KMS-11 (cell line): ENCODE measurements at regions not wholly inside any gene's neighbourhood (a gene's known extent, or its start where the extent isn't known, plus 50 kb on each side); places are given as distances from the start of the nearest gene placed in this dataset.

Source experiments
- H2AFZ ChIP-seq: fragments of 200-600 bp; sonication (generic); 2 replicates; pipeline ENCODE4 v1.6.1; 2016; ENCODE audit warnings: antibody characterized with exemption, mixed run types, low read depth
- H3K27ac ChIP-seq: fragments of 200-600 bp; sonication (generic); 2 replicates; pipeline ENCODE4 v1.6.1; 2016; ENCODE audit warnings: mild to moderate bottlenecking, mixed run types
- H3K27me3 ChIP-seq: fragments of 200-600 bp; sonication (generic); 2 replicates; pipeline ENCODE4 v1.6.1; 2017; ENCODE audit warnings: mild to moderate bottlenecking, low read depth, mixed run types, moderate library complexity; ENCODE audit not compliant: insufficient read depth
- H3K36me3 ChIP-seq: fragments of 200-600 bp; sonication (generic); 2 replicates; pipeline ENCODE4 v1.6.1; 2017; ENCODE audit warnings: mild to moderate bottlenecking, mixed run types; ENCODE audit not compliant: insufficient read depth
- H3K4me1 ChIP-seq: fragments of 200-600 bp; sonication (generic); 2 replicates; pipeline ENCODE4 v1.6.1; 2016; ENCODE audit warnings: mild to moderate bottlenecking, low read depth, mixed run types; ENCODE audit not compliant: poor library complexity, severe bottlenecking
- H3K4me2 ChIP-seq: fragments of 200-600 bp; sonication (generic); 2 replicates; pipeline ENCODE4 v1.7.0; 2016; ENCODE audit warnings: mild to moderate bottlenecking, mixed run types
- H3K4me3 ChIP-seq: fragments of 200-600 bp; sonication (generic); IDR thresholded peaks from 2 replicates; pipeline ENCODE4 v1.6.1; 2017; ENCODE audit warnings: low read depth, low read length, mixed read lengths; ENCODE audit not compliant: insufficient read depth
- H3K79me2 ChIP-seq: fragments of 200-600 bp; sonication (generic); 2 replicates; pipeline ENCODE4 v1.6.1; 2016; ENCODE audit warnings: low read depth, mixed run types; ENCODE audit not compliant: insufficient read depth
- H3K9ac ChIP-seq: fragments of 200-600 bp; sonication (generic); 2 replicates; pipeline ENCODE4 v1.6.1; 2016; ENCODE audit warnings: mild to moderate bottlenecking, mixed run types
- H4K20me1 ChIP-seq: fragments of 200-600 bp; sonication (generic); 2 replicates; pipeline ENCODE4 v1.6.1; 2016; ENCODE audit warnings: mild to moderate bottlenecking, mixed run types; ENCODE audit not compliant: insufficient read depth
- TF ChIP-seq, protein P1 (sequence below): fragments of 200-600 bp; sonication (generic); conservative IDR thresholded peaks from 2 replicates; pipeline ENCODE4 v1.6.1; 2017; ENCODE audit warnings: low read depth, mild to moderate bottlenecking, antibody characterized with exemption, low read length, moderate library complexity, mixed read lengths

- H3K27ac ChIP-seq, result no peak overlapping the region
Measured at GRCh38 chr4:10173754-10174749, 57.5 kb upstream of the WDR1 start.

GRCh38 chr4:10173037-10173753, 56.6 kb upstream of the WDR1 start:
- no peak overlapping the region for H3K9ac ChIP-seq
- no peak overlapping the region for H3K4me3 ChIP-seq
- H3K79me2 ChIP-seq, result no peaks in the 10 kb centered on the region
- TF ChIP-seq, protein P1, sequence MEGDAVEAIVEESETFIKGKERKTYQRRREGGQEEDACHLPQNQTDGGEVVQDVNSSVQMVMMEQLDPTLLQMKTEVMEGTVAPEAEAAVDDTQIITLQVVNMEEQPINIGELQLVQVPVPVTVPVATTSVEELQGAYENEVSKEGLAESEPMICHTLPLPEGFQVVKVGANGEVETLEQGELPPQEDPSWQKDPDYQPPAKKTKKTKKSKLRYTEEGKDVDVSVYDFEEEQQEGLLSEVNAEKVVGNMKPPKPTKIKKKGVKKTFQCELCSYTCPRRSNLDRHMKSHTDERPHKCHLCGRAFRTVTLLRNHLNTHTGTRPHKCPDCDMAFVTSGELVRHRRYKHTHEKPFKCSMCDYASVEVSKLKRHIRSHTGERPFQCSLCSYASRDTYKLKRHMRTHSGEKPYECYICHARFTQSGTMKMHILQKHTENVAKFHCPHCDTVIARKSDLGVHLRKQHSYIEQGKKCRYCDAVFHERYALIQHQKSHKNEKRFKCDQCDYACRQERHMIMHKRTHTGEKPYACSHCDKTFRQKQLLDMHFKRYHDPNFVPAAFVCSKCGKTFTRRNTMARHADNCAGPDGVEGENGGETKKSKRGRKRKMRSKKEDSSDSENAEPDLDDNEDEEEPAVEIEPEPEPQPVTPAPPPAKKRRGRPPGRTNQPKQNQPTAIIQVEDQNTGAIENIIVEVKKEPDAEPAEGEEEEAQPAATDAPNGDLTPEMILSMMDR, result no peak
- no peak overlapping the region for H3K4me2 ChIP-seq
- H3K4me1 ChIP-seq, result no peaks in the 10 kb centered on the region
- no peak overlapping the region for H2AFZ ChIP-seq
- H3K27me3 ChIP-seq, result no peaks in the 10 kb centered on the region
- no peaks in the 10 kb centered on the region for H3K36me3 ChIP-seq
- no peak overlapping the region for H3K27ac ChIP-seq
- H4K20me1 ChIP-seq, result no peaks in the 10 kb centered on the region

More at GRCh38 chr4:10173754-10174749, 57.5 kb upstream of the WDR1 start:
- Histone ChIP-seq H4K20me1 (no peaks in the 10 kb centered on the region), H3K27me3 (no peaks in the 10 kb centered on the region), H2AFZ (no peak overlapping the region), H3K4me1 (no peaks in the 10 kb centered on the region), H3K4me2 (no peak overlapping the region), H3K79me2 (no peaks in the 10 kb centered on the region), H3K4me3 (no peak overlapping the region), H3K36me3 (no peaks in the 10 kb centered on the region), H3K9ac (no peak overlapping the region)
- TF ChIP-seq, protein P1, result no peak

- no peak overlapping the region for H3K4me2 ChIP-seq
- H3K4me1 ChIP-seq, result no peaks in the 10 kb centered on the region
- H3K27me3 ChIP-seq, result no peaks in the 10 kb centered on the region
- no peak overlapping the region for H3K4me3 ChIP-seq
- H3K9ac ChIP-seq, result no peak overlapping the region
- H3K27ac ChIP-seq, result no peak overlapping the region
- no peaks in the 10 kb centered on the region for H3K36me3 ChIP-seq
- no peak overlapping the region for H2AFZ ChIP-seq
- TF ChIP-seq, protein P1, result no peak
- H3K79me2 ChIP-seq, result no peaks in the 10 kb centered on the region
- no peaks in the 10 kb centered on the region for H4K20me1 ChIP-seq
Measured at GRCh38 chr4:10172278-10172921, 55.8 kb upstream of the WDR1 start.

DNA sequence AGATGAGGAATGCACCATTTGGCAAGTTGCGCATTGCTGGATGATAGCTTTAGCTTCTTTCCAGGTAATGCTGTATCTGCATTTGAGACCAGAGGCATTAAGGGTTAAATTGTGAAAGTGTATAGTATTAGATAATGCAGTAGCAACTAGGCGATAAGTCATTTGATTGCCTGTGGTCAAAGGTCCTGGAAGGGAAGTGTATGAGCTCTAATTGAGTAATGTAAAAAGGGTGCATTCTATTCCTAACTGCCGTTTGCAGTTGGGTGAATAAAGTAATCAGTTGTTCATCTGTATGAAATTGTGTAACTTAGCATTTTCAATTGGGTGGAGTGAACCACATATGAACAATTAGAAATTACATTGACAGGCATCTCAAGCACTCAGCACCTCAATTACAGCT, 54.5 kb upstream of the WDR1 start:
- H3K79me2 ChIP-seq, result no peaks in the 10 kb centered on the region
- H2AFZ ChIP-seq, result no peak overlapping the region
- no peak overlapping the region for H3K27ac ChIP-seq
- no peak overlapping the region for H3K4me2 ChIP-seq
- no peaks in the 10 kb centered on the region for H3K36me3 ChIP-seq
- H4K20me1 ChIP-seq, result no peaks in the 10 kb centered on the region
- H3K27me3 ChIP-seq, result no peaks in the 10 kb centered on the region
- no peak overlapping the region for H3K4me3 ChIP-seq
- no peaks in the 10 kb centered on the region for H3K4me1 ChIP-seq
- no peak overlapping the region for H3K9ac ChIP-seq
- TF ChIP-seq, protein P1, result no peak
